ENCODE measurements at regions not wholly inside any gene's neighbourhood (a gene's known extent, or its start where the extent isn't known, plus 50 kb on each side); places are given as distances from the start of the nearest gene placed in this dataset.

DNA sequence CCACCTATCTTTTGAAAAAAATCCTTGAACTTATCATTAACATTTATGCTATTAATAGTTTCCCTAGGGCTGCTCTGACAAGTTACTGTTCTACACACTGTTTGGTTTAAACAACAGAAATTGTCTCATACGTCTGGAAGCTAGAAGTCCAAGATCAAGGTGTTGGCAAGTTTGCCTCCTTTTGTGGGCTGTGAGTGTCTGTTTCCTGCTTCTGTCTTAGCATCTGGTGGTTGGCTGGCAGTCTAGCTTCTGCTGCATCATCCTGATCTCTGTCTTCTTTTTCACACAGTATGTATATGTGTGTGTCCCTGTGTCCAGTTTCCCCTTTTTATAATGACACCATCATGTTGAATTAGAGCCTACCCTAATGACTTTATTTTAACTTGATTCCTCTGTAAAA lies 154.8 kb downstream of the RPS12 start:
- Histone ChIP-seq H2AFZ (ENCODE audit: low read length) (no peak overlapping the region), H3K9ac (ENCODE audit: low read depth, low read length, poor library complexity, severe bottlenecking) (no peak overlapping the region), H3K79me2 (ENCODE audit: insufficient read depth, low read length) (no peaks in the 10 kb centered on the region), H3K27me3 (ENCODE audit: insufficient read depth, low read length, poor library complexity, severe bottlenecking) (no peaks in the 10 kb centered on the region), H3F3A (ENCODE audit: low read depth) (no peaks in the 10 kb centered on the region), H4K20me1 (ENCODE audit: insufficient read depth, low read length, poor library complexity, severe bottlenecking) (no peaks in the 10 kb centered on the region), H3K9me2 (replicated peaks; ENCODE audit: low read depth, low read length) (no peaks in the 10 kb centered on the region), H3K36me3 (ENCODE audit: insufficient read depth, low read length) (no peaks in the 10 kb centered on the region), H3K9me3 (ENCODE audit: insufficient read depth, low read depth, low read length) (no peaks in the 10 kb centered on the region), H3K4me1 (ENCODE audit: insufficient read depth, low read length, poor library complexity, severe bottlenecking) (peaks cover 9% of the 10 kb centered on the region), H3K4me2 (ENCODE audit: low read depth, low read length, poor library complexity, severe bottlenecking) (no peak overlapping the region), H3K4me3 (ENCODE audit: low read length, poor library complexity, severe bottlenecking) (no peak overlapping the region)
- TF ChIP-seq EZH2phosphoT487 (IDR thresholded peaks at IDR 0.05; ENCODE audit: borderline replicate concordance) = no peak
- TF ChIP-seq, protein P1, sequence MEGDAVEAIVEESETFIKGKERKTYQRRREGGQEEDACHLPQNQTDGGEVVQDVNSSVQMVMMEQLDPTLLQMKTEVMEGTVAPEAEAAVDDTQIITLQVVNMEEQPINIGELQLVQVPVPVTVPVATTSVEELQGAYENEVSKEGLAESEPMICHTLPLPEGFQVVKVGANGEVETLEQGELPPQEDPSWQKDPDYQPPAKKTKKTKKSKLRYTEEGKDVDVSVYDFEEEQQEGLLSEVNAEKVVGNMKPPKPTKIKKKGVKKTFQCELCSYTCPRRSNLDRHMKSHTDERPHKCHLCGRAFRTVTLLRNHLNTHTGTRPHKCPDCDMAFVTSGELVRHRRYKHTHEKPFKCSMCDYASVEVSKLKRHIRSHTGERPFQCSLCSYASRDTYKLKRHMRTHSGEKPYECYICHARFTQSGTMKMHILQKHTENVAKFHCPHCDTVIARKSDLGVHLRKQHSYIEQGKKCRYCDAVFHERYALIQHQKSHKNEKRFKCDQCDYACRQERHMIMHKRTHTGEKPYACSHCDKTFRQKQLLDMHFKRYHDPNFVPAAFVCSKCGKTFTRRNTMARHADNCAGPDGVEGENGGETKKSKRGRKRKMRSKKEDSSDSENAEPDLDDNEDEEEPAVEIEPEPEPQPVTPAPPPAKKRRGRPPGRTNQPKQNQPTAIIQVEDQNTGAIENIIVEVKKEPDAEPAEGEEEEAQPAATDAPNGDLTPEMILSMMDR (conservative IDR thresholded peaks at IDR 0.05; ENCODE audit: low read length) = no peak

DNA sequence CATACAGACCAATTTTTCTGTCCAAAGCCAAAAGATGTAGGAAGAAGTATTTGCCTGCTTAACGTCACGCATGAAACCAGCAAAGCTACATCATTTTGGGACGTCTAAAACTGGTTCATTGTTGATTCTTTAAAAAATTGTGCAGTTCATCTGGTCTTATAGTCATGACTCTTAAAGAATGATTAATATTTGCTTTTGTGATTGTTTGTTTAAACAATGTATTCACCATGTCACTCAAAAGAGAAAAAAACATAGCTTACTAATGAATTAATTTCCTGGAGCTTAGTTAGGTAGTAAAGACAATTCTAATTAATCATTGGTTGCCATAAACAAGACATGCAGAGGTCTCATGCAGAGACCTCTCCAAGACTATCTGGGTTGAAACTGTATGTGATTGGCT lies 157.3 kb downstream of the RPS12 start:
- Histone ChIP-seq H3K4me1 (ENCODE audit: insufficient read depth, low read length, poor library complexity, severe bottlenecking) (peaks cover 9% of the 10 kb centered on the region), H3K4me3 (ENCODE audit: low read length, poor library complexity, severe bottlenecking) (no peak overlapping the region), H3K9me2 (replicated peaks; ENCODE audit: low read depth, low read length) (no peaks in the 10 kb centered on the region), H3K36me3 (ENCODE audit: insufficient read depth, low read length) (no peaks in the 10 kb centered on the region), H2AFZ (ENCODE audit: low read length) (no peak overlapping the region), H3K9ac (ENCODE audit: low read depth, low read length, poor library complexity, severe bottlenecking) (no peak overlapping the region), H3K9me3 (ENCODE audit: insufficient read depth, low read depth, low read length) (no peaks in the 10 kb centered on the region), H3K79me2 (ENCODE audit: insufficient read depth, low read length) (no peaks in the 10 kb centered on the region), H4K20me1 (ENCODE audit: insufficient read depth, low read length, poor library complexity, severe bottlenecking) (no peaks in the 10 kb centered on the region), H3K27me3 (ENCODE audit: insufficient read depth, low read length, poor library complexity, severe bottlenecking) (no peaks in the 10 kb centered on the region), H3K4me2 (ENCODE audit: low read depth, low read length, poor library complexity, severe bottlenecking) (no peak overlapping the region), H3F3A (ENCODE audit: low read depth) (no peaks in the 10 kb centered on the region)
- TF ChIP-seq EZH2phosphoT487 (IDR thresholded peaks at IDR 0.05; ENCODE audit: borderline replicate concordance) = no peak
- TF ChIP-seq, protein P1 (conservative IDR thresholded peaks at IDR 0.05; ENCODE audit: low read length) = no peak

DNA sequence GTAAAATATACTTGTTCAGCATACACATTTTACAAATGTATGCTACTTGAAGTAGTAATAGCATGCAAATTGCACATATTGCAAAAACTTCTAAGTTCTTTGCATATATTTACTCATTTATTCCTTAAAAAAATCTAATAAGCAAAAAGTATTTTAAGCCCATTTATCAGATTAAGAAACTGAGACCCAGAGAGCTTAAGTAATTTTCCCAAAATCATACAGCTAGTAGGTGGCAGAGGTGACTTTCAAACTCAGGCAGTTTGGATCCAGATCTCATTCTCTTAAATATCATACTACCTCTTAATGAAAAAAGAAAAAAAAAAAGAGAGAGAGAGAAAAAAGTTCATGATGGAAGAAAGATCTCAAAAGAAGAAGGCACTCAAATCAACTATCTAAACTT lies 157.9 kb downstream of the RPS12 start:
- Histone ChIP-seq H3K79me2 (ENCODE audit: insufficient read depth, low read length) (no peaks in the 10 kb centered on the region), H4K20me1 (ENCODE audit: insufficient read depth, low read length, poor library complexity, severe bottlenecking) (no peaks in the 10 kb centered on the region), H2AFZ (ENCODE audit: low read length) (no peak overlapping the region), H3K4me1 (ENCODE audit: insufficient read depth, low read length, poor library complexity, severe bottlenecking) (peaks cover 9% of the 10 kb centered on the region), H3K9me3 (ENCODE audit: insufficient read depth, low read depth, low read length) (no peaks in the 10 kb centered on the region), H3K27me3 (ENCODE audit: insufficient read depth, low read length, poor library complexity, severe bottlenecking) (no peaks in the 10 kb centered on the region), H3K36me3 (ENCODE audit: insufficient read depth, low read length) (no peaks in the 10 kb centered on the region), H3F3A (ENCODE audit: low read depth) (no peaks in the 10 kb centered on the region), H3K4me2 (ENCODE audit: low read depth, low read length, poor library complexity, severe bottlenecking) (no peak overlapping the region), H3K9ac (ENCODE audit: low read depth, low read length, poor library complexity, severe bottlenecking) (no peak overlapping the region), H3K4me3 (ENCODE audit: low read length, poor library complexity, severe bottlenecking) (no peak overlapping the region), H3K9me2 (replicated peaks; ENCODE audit: low read depth, low read length) (no peaks in the 10 kb centered on the region)
- TF ChIP-seq, protein P1 (conservative IDR thresholded peaks at IDR 0.05; ENCODE audit: low read length) = no peak
- TF ChIP-seq EZH2phosphoT487 (IDR thresholded peaks at IDR 0.05; ENCODE audit: borderline replicate concordance) = no peak

Measured in Loucy (cell line).